NCI-H1436 (cell line): ENCODE measurements at regions not wholly inside any gene's neighbourhood (a gene's known extent, or its start where the extent isn't known, plus 50 kb on each side); places are given as distances from the start of the nearest gene placed in this dataset.

Source experiments
- DNase-seq: peaks from one replicate; lab custom pipeline; 2025; lab: John Stamatoyannopoulos, UW

DNA sequence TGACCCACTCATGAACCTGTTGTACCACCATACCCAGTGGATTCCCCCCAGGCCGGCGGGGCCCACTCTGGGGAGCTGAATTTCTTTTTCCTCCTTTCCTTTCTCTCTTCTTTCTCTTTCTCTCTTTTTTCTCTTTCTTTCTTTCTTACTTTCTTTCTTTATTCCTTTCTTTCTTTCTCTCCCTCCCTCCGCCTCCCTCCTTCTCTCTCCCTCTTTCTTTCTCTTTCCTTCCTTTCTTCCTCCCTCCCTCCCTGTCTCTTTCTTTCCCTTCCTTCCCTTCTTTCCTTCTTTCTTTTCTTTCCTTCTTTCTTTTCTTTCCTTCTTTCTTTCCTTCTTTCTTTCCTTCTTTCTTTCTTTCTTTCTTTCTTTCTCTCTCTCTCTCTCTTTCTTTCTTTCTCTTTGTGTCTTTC lies 327.7 kb downstream of the ZNF536 start:
- DNase-seq = no peak

GRCh38 chr19:30696514-30696913 lies 324.3 kb downstream of the ZNF536 start:
- DNase-seq = no peak

- no peak for DNase-seq
Observed at GRCh38 chr19:30695171-30695875, 323.1 kb downstream of the ZNF536 start.

DNA sequence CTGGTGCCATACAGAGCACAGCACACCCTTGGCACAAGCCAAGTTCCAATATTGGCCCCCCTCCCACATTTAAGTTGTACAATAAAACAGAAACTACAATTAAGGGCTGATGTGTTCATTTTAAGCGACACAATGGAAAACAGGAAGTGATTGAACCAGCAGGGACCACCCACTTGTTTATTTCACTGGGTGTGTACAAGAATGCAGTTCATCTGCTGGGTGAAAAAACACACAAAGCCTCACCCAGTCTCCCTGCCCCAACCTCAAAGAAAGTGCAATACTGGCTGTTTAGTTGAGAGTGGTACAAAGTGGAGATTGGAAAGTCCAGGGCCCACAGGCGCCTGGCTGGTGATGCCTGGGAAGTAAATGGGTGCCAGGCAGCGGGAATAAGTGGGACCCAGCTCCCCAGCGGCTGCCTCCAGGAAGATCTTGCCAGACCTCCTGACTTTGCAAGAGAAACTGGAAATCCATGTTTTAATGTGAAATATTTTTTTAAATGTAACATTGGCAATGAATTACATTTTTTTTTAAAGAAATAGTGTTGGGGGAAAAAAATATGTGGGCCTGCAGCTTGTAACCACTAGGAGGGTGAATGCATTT lies 322.1 kb downstream of the ZNF536 start:
- DNase-seq = no peak

DNA sequence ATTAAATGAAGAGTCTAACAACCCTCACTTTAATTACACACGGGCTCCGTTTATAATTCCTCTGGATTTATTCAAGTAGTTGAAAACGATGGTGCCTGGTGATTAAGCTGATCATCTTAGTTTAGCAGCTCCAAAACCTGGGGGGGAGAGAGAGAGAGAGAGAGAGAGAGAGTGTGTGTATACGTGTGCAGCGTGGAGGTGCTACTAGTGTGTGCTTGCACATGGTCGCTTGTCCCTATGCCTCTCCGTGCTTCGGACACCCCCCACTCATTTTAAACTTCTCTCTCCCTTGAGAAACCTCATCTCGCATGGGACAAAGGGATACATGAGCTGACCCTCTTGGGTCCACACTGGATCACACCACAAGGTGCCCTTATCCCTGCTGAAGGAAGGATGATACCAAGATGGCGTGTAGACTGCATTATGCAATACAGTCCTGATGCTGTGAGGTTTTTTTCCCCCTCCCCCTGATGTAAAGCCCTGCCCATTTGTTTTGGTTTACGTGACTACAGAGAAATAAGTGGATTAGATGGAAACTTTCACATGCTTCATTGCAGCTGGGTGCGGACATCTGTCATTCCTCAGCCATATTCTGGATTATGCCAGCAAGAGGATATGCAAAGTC lies 320.8 kb downstream of the ZNF536 start:
- DNase-seq = no peak

GRCh38 chr19:30692181-30692811 lies 320.1 kb downstream of the ZNF536 start:
- no peak for DNase-seq

- DNase-seq = no peak
Observed at GRCh38 chr19:30691819-30692166, 319.6 kb downstream of the ZNF536 start.

GRCh38 chr19:30690935-30691818 lies 319.0 kb downstream of the ZNF536 start:
- no peak for DNase-seq

DNA sequence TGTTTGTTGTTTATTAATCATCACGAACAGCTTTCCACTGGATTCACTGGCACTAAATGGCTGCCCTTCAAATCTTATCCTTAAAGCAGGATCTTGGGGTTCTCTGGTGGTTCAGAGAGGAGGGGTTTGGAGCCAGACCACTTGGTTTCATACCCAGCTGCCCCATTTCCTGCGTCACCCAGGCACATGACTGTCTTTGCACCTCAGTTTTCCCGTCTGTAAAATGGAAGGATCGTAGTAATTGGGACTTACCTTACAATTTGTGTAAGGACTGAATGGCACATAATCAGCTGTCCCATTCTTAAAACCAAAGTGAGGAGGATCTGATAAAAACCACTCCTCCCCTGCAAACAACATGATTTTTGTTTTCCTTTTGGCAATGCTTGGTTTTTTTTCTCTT lies 318.3 kb downstream of the ZNF536 start:
- no peak for DNase-seq

- DNase-seq = no peak
Observed at GRCh38 chr19:30689474-30689873, 317.3 kb downstream of the ZNF536 start.

- DNase-seq = no peak
Observed at GRCh38 chr19:30688696-30689095, 316.5 kb downstream of the ZNF536 start.

GRCh38 chr19:30686826-30687566 lies 314.8 kb downstream of the ZNF536 start:
- DNase-seq = no peak

DNA sequence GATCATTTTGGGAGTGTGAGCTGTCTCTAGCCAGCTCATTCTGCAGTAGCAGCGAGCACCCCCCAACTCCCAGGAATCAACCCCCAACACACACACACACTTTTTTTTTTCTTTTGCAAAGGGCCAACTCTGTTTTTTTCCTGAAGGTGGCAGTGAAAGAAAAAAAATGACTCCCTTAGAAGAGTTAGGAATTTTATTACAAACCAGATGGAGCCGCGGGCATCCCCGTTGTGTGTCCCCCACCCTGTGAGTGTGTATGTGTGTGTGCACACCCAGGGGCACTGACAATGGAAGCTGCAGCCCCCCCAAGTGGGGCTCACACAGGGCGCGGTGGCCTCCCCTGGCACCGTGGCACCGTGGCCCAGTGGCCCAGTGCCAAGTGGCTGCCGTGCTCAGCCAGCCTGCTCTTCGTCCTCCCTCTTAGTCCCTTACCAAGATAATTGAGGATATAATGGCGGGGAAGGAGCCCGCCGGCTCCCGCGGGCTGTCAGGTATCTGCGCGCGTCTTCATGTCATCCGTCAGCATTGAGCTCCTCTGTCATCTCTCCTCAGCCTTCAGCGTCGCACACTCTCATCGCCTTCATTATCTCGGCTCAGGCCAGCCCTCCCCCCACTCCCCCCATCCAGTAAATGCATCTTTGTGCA lies 314.1 kb downstream of the ZNF536 start:
- DNase-seq = no peak

DNA sequence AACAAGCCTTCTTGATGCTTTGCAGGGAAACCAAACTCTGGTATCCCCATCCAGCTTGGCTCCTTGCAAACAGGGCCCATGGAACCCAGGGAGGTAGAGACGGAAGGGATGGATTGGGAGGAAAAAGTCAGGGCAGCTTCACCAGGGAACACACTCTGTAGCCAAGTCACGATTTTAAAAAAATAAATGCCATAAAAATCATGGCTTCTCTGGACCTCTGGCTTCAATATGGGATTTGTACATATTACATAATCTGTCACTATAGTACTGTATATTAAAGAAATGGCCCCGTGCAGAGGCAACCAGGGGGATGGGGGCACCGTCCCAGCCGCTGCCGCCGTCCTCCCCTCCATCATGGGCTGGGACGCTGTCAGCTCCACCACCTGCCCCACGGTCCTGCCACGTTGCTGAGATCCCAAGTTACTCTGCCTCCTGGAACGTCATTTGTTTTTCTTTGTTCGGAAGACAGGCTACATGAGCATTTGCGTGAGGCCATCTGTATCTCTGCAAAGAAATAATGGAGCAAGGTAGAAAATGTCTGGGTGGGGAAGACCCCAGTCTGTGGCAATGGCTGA lies 313.3 kb downstream of the ZNF536 start:
- DNase-seq = no peak

DNA sequence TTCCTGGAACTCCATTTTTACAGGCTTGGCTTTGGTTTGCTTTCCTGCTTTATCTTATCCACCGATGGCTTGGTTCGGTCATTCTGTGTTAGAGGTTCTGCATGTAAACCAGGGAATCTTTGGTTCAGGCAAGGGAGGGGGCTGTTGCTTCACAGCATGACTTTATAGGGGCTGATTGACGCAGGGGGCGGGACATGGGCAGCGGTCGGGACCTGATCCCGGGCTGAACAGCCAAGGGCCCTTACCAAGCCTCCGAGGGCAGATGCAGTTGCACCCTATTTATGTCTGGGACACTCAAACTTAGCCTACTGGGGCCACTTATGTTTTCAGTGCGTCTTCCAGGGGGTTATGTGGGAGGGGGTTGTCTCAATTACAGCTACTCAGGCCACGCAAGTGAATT lies 312.4 kb downstream of the ZNF536 start:
- DNase-seq = no peak

GRCh38 chr19:30682999-30683536 lies 310.9 kb downstream of the ZNF536 start:
- peak; percentile 48 for DNase-seq

- no peak for DNase-seq
Observed at GRCh38 chr19:30682146-30682998, 310.2 kb downstream of the ZNF536 start.

DNA sequence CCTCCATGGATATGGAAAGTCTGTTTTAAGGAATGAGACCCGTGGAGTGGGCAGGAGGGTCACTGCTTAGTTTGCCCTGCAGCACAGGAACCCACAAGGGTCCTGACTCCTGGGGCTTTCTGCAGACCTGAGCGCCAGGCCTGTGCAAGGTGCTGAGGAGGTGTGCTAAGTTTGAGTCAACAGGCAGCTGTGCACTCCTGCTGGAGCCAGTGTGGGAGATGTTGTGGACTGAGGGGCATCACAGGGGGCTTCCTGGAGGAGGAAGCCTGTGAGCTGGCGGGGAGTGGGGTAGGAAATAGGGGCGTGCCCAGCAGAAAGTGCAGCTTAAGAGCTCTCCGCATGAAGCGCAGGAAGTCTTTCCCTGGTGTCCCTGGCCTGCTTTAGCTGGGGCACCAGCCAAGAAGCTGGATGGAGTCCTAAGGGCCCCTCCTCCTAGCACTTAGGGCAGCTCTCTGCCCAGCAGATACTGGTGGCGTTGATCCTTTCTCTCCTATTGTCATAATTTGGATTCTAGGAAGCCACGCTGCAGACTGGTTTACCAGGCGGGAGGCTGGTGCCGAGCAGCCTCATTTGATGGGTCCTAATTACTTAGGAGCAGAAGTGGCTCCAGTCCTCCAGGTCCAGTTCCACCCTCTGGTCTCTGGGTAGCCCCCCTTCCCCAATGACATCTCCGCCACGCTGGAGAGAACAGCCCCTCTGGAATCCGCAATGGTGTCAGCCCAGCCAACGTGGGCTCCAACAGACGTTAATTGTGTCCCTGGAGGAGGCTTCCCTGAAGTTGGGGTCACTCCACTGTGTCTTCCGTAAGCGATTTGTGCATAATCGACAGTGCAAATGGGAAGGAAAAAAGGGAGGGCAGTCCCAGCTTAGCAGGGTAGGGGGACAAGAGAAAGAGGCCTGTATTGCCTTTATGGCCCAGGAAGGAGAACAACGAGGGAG lies 309.2 kb downstream of the ZNF536 start:
- DNase-seq = no peak
